HCT116 (cell line): ENCODE measurements at regions not wholly inside any gene's neighbourhood (a gene's known extent, or its start where the extent isn't known, plus 50 kb on each side); places are given as distances from the start of the nearest gene placed in this dataset.
A peak's percentile ranks its signal among the peaks of the same experiment; 100 is the strongest.

Experiments used
- ATAC-seq: fragments of 200-7000 bp; cut with Tn5 transposase; 2 replicates; pipeline ENCODE4 v1.9.1; 2020; ENCODE audit warnings: mild to moderate bottlenecking, moderate library complexity
- BruUV-seq: library from RNA; stranded (reverse); fragments of 400-500 nt; replicated peaks from 2 replicates; lab custom pipeline; 2021; lab: Mats Ljungman, UMichigan
- CTCF ChIA-PET: fragments of 300-600 bp; sonication (Branson Sonifier 250); formaldehyde crosslinking; loops from one replicate; lab custom pipeline; 2021; ENCODE audit warnings: antibody characterized with exemption; lab: Charles Lee
- POLR2A ChIA-PET: fragments of 300-600, 350-600 bp; sonication (Branson Sonifier 250); formaldehyde crosslinking; loops from one replicate; lab custom pipeline; 2021; ENCODE audit warnings: antibody characterized with exemption; lab: Charles Lee
- RAD21 ChIA-PET, 2 experiments: fragments of 300-600 bp; sonication (Branson Sonifier 250); formaldehyde crosslinking; loops; one replicate each; lab custom pipeline; 2023; ENCODE audit warnings: low total read pairs in 2 of 2; ENCODE audit not compliant: uncharacterized antibody in 2 of 2, unreplicated experiment in 2 of 2, low non-redundant PET in 1 of 2; lab: Charles Lee
- DNase-seq: peaks from one replicate; pipeline ENCODE4 v3.0.0-alpha.2; 2010; ENCODE audit warnings: low read depth, low spot score
- H2AFZ ChIP-seq: fragments of 200-600 bp; shearing (Covaris generic), sonication (generic); 2 replicates; pipeline ENCODE4 v1.6.1; 2017; ENCODE audit warnings: low read depth, mixed run types, mixed read lengths, antibody characterized with exemption, low read length; ENCODE audit not compliant: poor library complexity, severe bottlenecking
- H3K27ac ChIP-seq: 2 replicates; pipeline ENCODE4 v1.5.1; 2012; ENCODE audit warnings: low read depth, low read length
- H3K27me3 ChIP-seq: fragments of 200-600 bp; sonication (generic); 2 replicates; pipeline ENCODE4 v1.6.1; 2016; ENCODE audit warnings: mixed run types, low read length, mixed read lengths; ENCODE audit not compliant: insufficient read depth
- H3K36me3 ChIP-seq, 2 experiments: fragments of 200-500 bp in 1 of 2; fragments of 200-600 bp in 1 of 2; sonication (Bioruptor generic) in 1 of 2; sonication (generic) in 1 of 2; 2 replicates each; pipeline versions ENCODE4 v1.5.1 to v1.6.1; 2014 to 2016; ENCODE audit warnings: low read length in 2 of 2, inconsistent platforms in 1 of 2, mixed read lengths in 1 of 2, mixed run types in 1 of 2; ENCODE audit not compliant: insufficient read depth in 2 of 2, control insufficient read depth in 1 of 2
- H3K4me1 ChIP-seq, 2 experiments: fragments of 200-600 bp in 1 of 2; sonication (generic) in 1 of 2; 2 replicates each; pipeline versions ENCODE4 v1.5.1 to v1.6.1; 2012 to 2017; ENCODE audit warnings: low read length in 2 of 2, inconsistent platforms in 1 of 2, mild to moderate bottlenecking in 1 of 2, mixed read lengths in 1 of 2, mixed run types in 1 of 2, moderate library complexity in 1 of 2; ENCODE audit not compliant: insufficient read depth in 2 of 2, control insufficient read depth in 1 of 2
- H3K4me2 ChIP-seq: fragments of 200-600 bp; sonication (generic); 2 replicates; pipeline ENCODE4 v1.6.1; 2017; ENCODE audit warnings: mixed run types, low read length, mixed read lengths
- H3K4me3 ChIP-seq, 2 experiments: fragments of 200-600 bp in 1 of 2; sonication (generic) in 1 of 2; replicated peaks in 1 of 2; 2 replicates each; pipeline ENCODE4 v1.5.1; 2011 to 2016; ENCODE audit warnings: low read length in 2 of 2, control low read depth in 1 of 2, low read depth in 1 of 2, mild to moderate bottlenecking in 1 of 2, mixed read lengths in 1 of 2, mixed run types in 1 of 2
- H3K79me2 ChIP-seq: fragments of 200-600 bp; sonication (generic); 2 replicates; pipeline ENCODE4 v1.6.1; 2017; ENCODE audit warnings: mild to moderate bottlenecking, mixed run types, low read length, moderate library complexity, mixed read lengths; ENCODE audit not compliant: insufficient read depth
- H3K9ac ChIP-seq: fragments of 200-600 bp; sonication (generic); 2 replicates; pipeline ENCODE4 v1.6.1; 2016; ENCODE audit warnings: low read length, mixed read lengths
- H3K9me2 ChIP-seq: fragments of 200-600 bp; sonication (generic), shearing (Covaris generic); 2 replicates; pipeline ENCODE4 v1.6.1; 2017; ENCODE audit warnings: mixed run types, mild to moderate bottlenecking, moderate library complexity; ENCODE audit not compliant: insufficient read depth
- H3K9me3 ChIP-seq, 2 experiments: fragments of 200-500 bp in 1 of 2; fragments of 200-600 bp in 1 of 2; sonication (Bioruptor generic) in 1 of 2; sonication (generic) in 1 of 2; 2 replicates each; pipeline ENCODE4 v1.6.1; 2014 to 2017; ENCODE audit warnings: low read length in 2 of 2, mixed read lengths in 2 of 2, inconsistent platforms in 1 of 2, low read depth in 1 of 2, mild to moderate bottlenecking in 1 of 2, mixed run types in 1 of 2, moderate library complexity in 1 of 2; ENCODE audit not compliant: control insufficient read depth in 1 of 2, insufficient read depth in 1 of 2
- H4K20me1 ChIP-seq: fragments of 200-600 bp; sonication (generic), shearing (Covaris generic); 2 replicates; pipeline ENCODE4 v1.6.1; 2017; ENCODE audit warnings: mixed run types, mild to moderate bottlenecking, moderate library complexity; ENCODE audit not compliant: insufficient read depth
- CBX3 ChIP-seq: IDR thresholded peaks from 2 replicates; pipeline ENCODE4 v1.6.1; 2012; ENCODE audit warnings: low read depth
- CTCF ChIP-seq, 3 experiments: fragments of 200-600 bp in 1 of 3; sonication (generic) in 1 of 3; IDR thresholded peaks in 2 of 3; conservative IDR thresholded peaks in 1 of 3; 2 replicates each; pipeline ENCODE4 v1.5.1; 2012 to 2017; ENCODE audit warnings: low read depth in 2 of 3, low read length in 2 of 3, antibody characterized with exemption in 1 of 3, borderline replicate concordance in 1 of 3, control low read depth in 1 of 3, mild to moderate bottlenecking in 1 of 3, mixed read lengths in 1 of 3, mixed run types in 1 of 3, moderate library complexity in 1 of 3; ENCODE audit not compliant: insufficient read depth in 1 of 3
- EGR1 ChIP-seq: IDR thresholded peaks from 2 replicates; pipeline ENCODE4 v1.6.1; 2012; ENCODE audit warnings: low read depth
- EZH2 ChIP-seq: fragments of 200-600 bp; sonication (generic); IDR thresholded peaks from 2 replicates; pipeline ENCODE4 v1.6.1; 2017; ENCODE audit warnings: antibody characterized with exemption, mixed run types
- EZH2phosphoT487 ChIP-seq: fragments of 200-600 bp; IDR thresholded peaks from 2 replicates; pipeline ENCODE4 v1.6.1; 2018; ENCODE audit warnings: antibody characterized with exemption, borderline replicate concordance
- MAX ChIP-seq: IDR thresholded peaks from 2 replicates; pipeline ENCODE4 v1.6.1; 2012
- POLR2A ChIP-seq: IDR thresholded peaks from 2 replicates; pipeline ENCODE4 v1.7.0; 2011; ENCODE audit warnings: borderline replicate concordance; ENCODE audit not compliant: insufficient read depth, insufficient read length; ENCODE audit errors: extremely low read depth
- RAD21 ChIP-seq: IDR thresholded peaks from 2 replicates; pipeline ENCODE4 v1.6.1; 2012; ENCODE audit warnings: low read depth, mild to moderate bottlenecking
- SP1 ChIP-seq: IDR thresholded peaks from 2 replicates; pipeline ENCODE4 v1.6.1; 2012; ENCODE audit warnings: low read depth
- ZBTB33 ChIP-seq: IDR thresholded peaks from 2 replicates; pipeline ENCODE4 v1.6.1; 2011; ENCODE audit warnings: mild to moderate bottlenecking, low read length, moderate library complexity; ENCODE audit not compliant: insufficient replicate concordance; ENCODE audit errors: extremely low read depth
- ZFX ChIP-seq: fragments of 450-650 bp; IDR thresholded peaks from 2 replicates; pipeline ENCODE4 v1.6.1; 2017
- intact Hi-C: fragments of 100-400 bp; cut with micrococcal nuclease; formaldehyde crosslinking; loops from 2 replicates; pipeline ENCODE4 v1.10.0; 2022

- TF ChIP-seq RAD21 (peak; percentile 74), CTCF (IDR thresholded peaks at IDR 0.05 in 2 of 3, conservative IDR thresholded peaks at IDR 0.05 in 1 of 3; ENCODE audit: borderline replicate concordance in 1 of 3, insufficient read depth in 1 of 3, low read depth in 2 of 3, low read length in 2 of 3) (peak; percentile 57 to 69 (median 64); a peak in 5 of 6 replicates), EZH2 (no peak)
- CTCF ChIA-PET, result interaction anchor here (0.6 to 3.7 kb wide), 19 partner anchors 10 to 773 kb away, joined by 3 to 75 read pairs (median 4); no protein-coding TSS in a partner anchor
- POLR2A ChIA-PET, result interaction anchor here (1.2 to 1.3 kb wide), 2 partner anchors 35 to 165 kb away, joined by 4 to 5 read pairs; no protein-coding TSS in a partner anchor
- H3K9ac ChIP-seq, result no peak overlapping the region
- H3K27ac ChIP-seq, result no peak overlapping the region
- H3K79me2 ChIP-seq, result no peaks in the 10 kb centered on the region
- peak; percentile 37 for DNase-seq
- no peaks in the 10 kb centered on the region for H3K36me3 ChIP-seq
- H4K20me1 ChIP-seq, result no peaks in the 10 kb centered on the region
- no peaks in the 10 kb centered on the region for H3K9me2 ChIP-seq
- H3K27me3 ChIP-seq, result no peaks in the 10 kb centered on the region
- RAD21 ChIA-PET, result interaction anchor here (0.6 to 1.4 kb wide), 3 partner anchors 22 to 165 kb away, joined by 3 to 10 read pairs (median 3); no protein-coding TSS in a partner anchor
- H3K9me3 ChIP-seq, result no peaks in the 10 kb centered on the region
- no peak overlapping the region for H2AFZ ChIP-seq
- peak; percentile 85 for ATAC-seq
- BruUV-seq, result no TSS peak
- peaks cover 16 to 24% of the 10 kb centered on the region in 2 experiments for H3K4me1 ChIP-seq
- intact Hi-C loops, result loop anchor here (1.0 kb wide), 1 partner anchor 166 kb away; no protein-coding TSS in a partner anchor
- H3K4me3 ChIP-seq, result no peak overlapping the region
- no peak overlapping the region for H3K4me2 ChIP-seq
Measured at GRCh38 chr2:173568054-173568453, 213.4 kb downstream of the CDCA7 start.

GRCh38 chr2:173571021-173571821 is 216.5 kb downstream of the CDCA7 start:
- Histone ChIP-seq H3K9me2 (no peaks in the 10 kb centered on the region), H3K9ac (no peak overlapping the region), H3K27me3 (no peaks in the 10 kb centered on the region), H3K36me3 (no peaks in the 10 kb centered on the region), H4K20me1 (no peaks in the 10 kb centered on the region), H3K9me3 (no peaks in the 10 kb centered on the region), H3K4me1 (peaks cover 16 to 35% of the 10 kb centered on the region in 2 experiments), H2AFZ (no peak overlapping the region), H3K4me2 (peak overlapping the region; percentile 45), H3K4me3 (no peak overlapping the region), H3K27ac (no peak overlapping the region), H3K79me2 (no peaks in the 10 kb centered on the region)
- peak; percentile 24 for DNase-seq
- peak; percentile 73 for ATAC-seq
- RAD21 ChIA-PET, result no interaction called here
- no TSS peak for BruUV-seq
- intact Hi-C loops, result loop anchor here (2.0 to 5.0 kb wide), 3 partner anchors 178 to 771 kb away; no protein-coding TSS in a partner anchor
- POLR2A ChIA-PET, result no interaction called here
- CTCF ChIA-PET, result interaction anchor here (1.9 kb wide), 1 partner anchor 770 kb away, joined by 6 read pairs; no protein-coding TSS in a partner anchor
- TF ChIP-seq MAX (peak; percentile 69), POLR2A (no peak), ZFX (no peak), EZH2 (no peak), CBX3 (0 out of 2 replicates have a peak, but pooled peaks have one; percentile 46), EZH2phosphoT487 (no peak), ZBTB33 (no peak), SP1 (peak; percentile 31; the same call in 1 of the 2 replicates), EGR1 (no peak), RAD21 (peak; percentile 82)
